ENCODE measurements at regions not wholly inside any gene's neighbourhood (a gene's known extent, or its start where the extent isn't known, plus 50 kb on each side); places are given as distances from the start of the nearest gene placed in this dataset.
"Not testable (repeated sequence)": the region's sequence is repeated elsewhere in the genome, so short reads cannot be mapped to it uniquely, and the experiment has no call there.

GRCh38 chr7:106436933-106437332, 152.2 kb upstream of the NAMPT start:
- H3K27me3 ChIP-seq (ENCODE audit: low read depth, low read length); H3K27ac ChIP-seq (ENCODE audit: low read length); H3K4me1 ChIP-seq (ENCODE audit: control insufficient read depth in 1 of 2, insufficient read depth in 2 of 2, low read length in 2 of 2); H3K9me3 ChIP-seq (ENCODE audit: control insufficient read depth in 1 of 2, low read length in 2 of 2); H3K4me3 ChIP-seq (ENCODE audit: low read depth in 1 of 2, low read length in 2 of 2); H3K36me3 ChIP-seq (ENCODE audit: control insufficient read depth in 1 of 2, insufficient read depth in 2 of 2, low read length in 2 of 2): not testable (repeated sequence)

GRCh38 chr7:106433377-106433776, 148.6 kb upstream of the NAMPT start:
- H3K4me1 ChIP-seq (ENCODE audit: control insufficient read depth in 1 of 2, insufficient read depth in 2 of 2, low read length in 2 of 2), result no peaks in the 10 kb centered on the region
- H3K27me3 ChIP-seq (ENCODE audit: low read depth, low read length), result no peaks in the 10 kb centered on the region
- H3K27ac ChIP-seq (ENCODE audit: low read length), result no peak overlapping the region
- no peak overlapping the region for H3K4me3 ChIP-seq (ENCODE audit: low read depth in 1 of 2, low read length in 2 of 2)
- no peaks in the 10 kb centered on the region for H3K36me3 ChIP-seq (ENCODE audit: control insufficient read depth in 1 of 2, insufficient read depth in 2 of 2, low read length in 2 of 2)
- H3K9me3 ChIP-seq (ENCODE audit: control insufficient read depth in 1 of 2, low read length in 2 of 2), result no peaks in the 10 kb centered on the region

DNA sequence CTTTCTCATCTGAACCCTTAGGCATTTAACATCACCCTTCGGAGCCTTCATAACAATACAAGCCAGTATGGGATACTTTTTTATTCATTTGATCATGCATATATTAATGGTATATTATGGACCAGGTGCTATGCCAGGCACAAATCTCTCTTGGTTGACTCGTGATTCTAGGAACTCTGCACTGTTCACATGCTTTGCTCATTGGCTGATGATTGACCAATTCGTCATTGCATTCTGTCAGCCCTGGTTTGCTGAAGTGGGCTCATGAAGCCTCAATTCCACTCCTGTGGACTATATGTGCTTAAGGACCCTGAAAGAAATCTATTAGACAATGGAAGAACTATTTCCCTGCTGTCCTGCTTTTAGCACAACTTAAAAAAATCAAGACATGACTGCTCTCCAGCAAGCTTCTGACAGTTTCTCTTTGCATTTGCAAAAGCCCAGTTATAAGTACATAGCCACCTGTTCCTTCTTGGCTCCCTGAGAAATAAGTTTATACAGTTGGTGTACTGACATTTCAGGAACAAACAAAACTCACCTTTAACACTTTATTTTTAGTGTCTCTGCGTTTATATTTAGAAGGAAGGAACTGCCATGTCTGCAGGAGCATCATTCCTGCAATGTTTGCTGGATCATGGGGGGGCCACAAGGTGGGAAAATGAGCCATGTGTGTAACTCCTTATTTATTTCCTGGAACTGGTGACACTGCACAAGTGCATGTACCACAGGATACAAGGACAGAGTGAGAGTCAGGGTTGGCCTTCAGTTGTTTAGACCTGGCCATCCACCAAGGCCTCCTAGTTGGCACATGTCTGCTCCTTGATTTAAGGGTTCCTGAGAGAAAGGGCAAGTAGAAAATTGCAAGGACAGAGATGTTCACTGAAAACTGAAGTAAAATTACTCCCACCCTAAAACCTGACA, 146.0 kb upstream of the NAMPT start:
- Histone ChIP-seq H3K27ac (ENCODE audit: low read length) (no peak overlapping the region), H3K4me1 (ENCODE audit: control insufficient read depth in 1 of 2, insufficient read depth in 2 of 2, low read length in 2 of 2) (no peaks in the 10 kb centered on the region), H3K36me3 (ENCODE audit: control insufficient read depth in 1 of 2, insufficient read depth in 2 of 2, low read length in 2 of 2) (no peaks in the 10 kb centered on the region), H3K27me3 (ENCODE audit: low read depth, low read length) (no peaks in the 10 kb centered on the region), H3K4me3 (ENCODE audit: low read depth in 1 of 2, low read length in 2 of 2) (no peak overlapping the region), H3K9me3 (ENCODE audit: control insufficient read depth in 1 of 2, low read length in 2 of 2) (no peaks in the 10 kb centered on the region)

GRCh38 chr7:106430103-106430502, 145.3 kb upstream of the NAMPT start:
- no peaks in the 10 kb centered on the region for H3K36me3 ChIP-seq (ENCODE audit: control insufficient read depth in 1 of 2, insufficient read depth in 2 of 2, low read length in 2 of 2)
- peaks cover 4 to 6% of the 10 kb centered on the region in 2 donors for H3K4me1 ChIP-seq (ENCODE audit: control insufficient read depth in 1 of 2, insufficient read depth in 2 of 2, low read length in 2 of 2)
- no peak overlapping the region for H3K27ac ChIP-seq (ENCODE audit: low read length)
- H3K4me3 ChIP-seq (ENCODE audit: low read depth in 1 of 2, low read length in 2 of 2), result no peak overlapping the region
- no peaks in the 10 kb centered on the region for H3K9me3 ChIP-seq (ENCODE audit: control insufficient read depth in 1 of 2, low read length in 2 of 2)
- no peaks in the 10 kb centered on the region for H3K27me3 ChIP-seq (ENCODE audit: low read depth, low read length)

DNA sequence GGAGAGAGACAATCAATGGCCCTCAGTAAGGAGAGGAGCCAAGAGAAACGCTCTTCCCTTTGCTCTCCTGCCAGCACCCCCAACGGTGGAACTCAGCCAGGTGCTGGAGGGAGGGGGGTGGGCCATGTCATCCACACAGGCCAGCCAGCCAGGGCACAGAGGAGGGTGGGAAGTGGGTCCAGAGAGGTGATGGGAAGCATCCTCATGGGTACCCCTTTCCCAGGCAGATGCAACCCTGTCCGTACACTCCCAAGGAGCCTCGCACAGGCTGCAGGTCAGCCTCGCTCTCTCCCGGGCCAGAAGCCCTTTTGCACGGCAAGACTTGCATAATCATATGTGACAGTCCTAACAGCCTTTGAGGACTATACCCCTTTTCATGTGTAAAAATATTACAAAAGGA, 142.0 kb upstream of the NAMPT start:
- Histone ChIP-seq H3K4me3 (ENCODE audit: low read depth in 1 of 2, low read length in 2 of 2) (no peak overlapping the region), H3K36me3 (ENCODE audit: control insufficient read depth in 1 of 2, insufficient read depth in 2 of 2, low read length in 2 of 2) (no peaks in the 10 kb centered on the region), H3K27me3 (ENCODE audit: low read depth, low read length) (no peaks in the 10 kb centered on the region), H3K9me3 (ENCODE audit: control insufficient read depth in 1 of 2, low read length in 2 of 2) (no peaks in the 10 kb centered on the region), H3K4me1 (ENCODE audit: control insufficient read depth in 1 of 2, insufficient read depth in 2 of 2, low read length in 2 of 2) (peaks cover 4 to 20% of the 10 kb centered on the region in 2 donors), H3K27ac (ENCODE audit: low read length) (no peak overlapping the region)

DNA sequence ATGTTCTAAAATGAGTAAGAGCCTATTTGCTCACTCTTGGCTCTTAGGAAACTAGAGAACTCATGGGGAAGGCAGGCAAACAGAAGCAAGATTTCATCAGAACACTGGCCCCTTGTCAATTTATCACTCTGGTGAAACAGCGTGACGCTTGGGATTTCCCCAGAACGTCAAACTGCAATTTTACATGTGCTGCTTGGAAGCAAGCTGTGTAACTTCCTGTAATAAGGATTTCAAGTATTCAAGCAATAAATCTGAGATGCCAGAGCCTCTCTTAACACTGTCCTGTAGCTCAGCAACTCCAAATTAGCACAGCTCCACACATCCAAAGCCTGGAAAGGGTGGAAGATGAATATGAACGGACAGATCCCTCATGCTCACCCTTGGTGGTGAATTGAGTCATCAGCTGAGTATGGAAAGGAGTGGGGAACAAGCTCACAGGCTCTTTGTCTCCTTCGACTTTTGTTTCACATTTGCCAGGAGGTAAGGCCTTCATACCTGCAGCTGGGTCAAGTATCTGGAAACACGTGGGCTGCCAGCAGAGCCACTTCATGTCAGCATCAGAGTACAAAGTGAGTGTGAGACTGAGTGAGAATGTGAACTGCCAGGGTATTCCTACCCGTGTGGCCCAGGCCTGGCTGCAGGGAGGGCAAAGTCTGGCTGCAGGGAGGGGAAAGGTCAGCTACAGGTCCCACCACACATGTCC, 140.4 kb upstream of the NAMPT start:
- Histone ChIP-seq H3K4me3 (ENCODE audit: low read depth in 1 of 2, low read length in 2 of 2) (peak overlapping the region; percentile 2 to 27), H3K9me3 (ENCODE audit: control insufficient read depth in 1 of 2, low read length in 2 of 2) (no peaks in the 10 kb centered on the region), H3K27me3 (ENCODE audit: low read depth, low read length) (no peaks in the 10 kb centered on the region), H3K4me1 (ENCODE audit: control insufficient read depth in 1 of 2, insufficient read depth in 2 of 2, low read length in 2 of 2) (peaks cover 4 to 29% of the 10 kb centered on the region in 2 donors), H3K36me3 (ENCODE audit: control insufficient read depth in 1 of 2, insufficient read depth in 2 of 2, low read length in 2 of 2) (no peaks in the 10 kb centered on the region), H3K27ac (ENCODE audit: low read length) (peak overlapping the region; percentile 87)

- Histone ChIP-seq H3K27ac (ENCODE audit: low read length) (peak overlapping the region; percentile 87), H3K9me3 (ENCODE audit: control insufficient read depth in 1 of 2, low read length in 2 of 2) (no peaks in the 10 kb centered on the region), H3K36me3 (ENCODE audit: control insufficient read depth in 1 of 2, insufficient read depth in 2 of 2, low read length in 2 of 2) (no peaks in the 10 kb centered on the region), H3K4me3 (ENCODE audit: low read depth in 1 of 2, low read length in 2 of 2) (no peak overlapping the region), H3K4me1 (ENCODE audit: control insufficient read depth in 1 of 2, insufficient read depth in 2 of 2, low read length in 2 of 2) (peaks cover 4 to 29% of the 10 kb centered on the region in 2 donors), H3K27me3 (ENCODE audit: low read depth, low read length) (no peaks in the 10 kb centered on the region)
These were observed 139.8 kb upstream of the NAMPT start for GRCh38 chr7:106424476-106425016.

DNA sequence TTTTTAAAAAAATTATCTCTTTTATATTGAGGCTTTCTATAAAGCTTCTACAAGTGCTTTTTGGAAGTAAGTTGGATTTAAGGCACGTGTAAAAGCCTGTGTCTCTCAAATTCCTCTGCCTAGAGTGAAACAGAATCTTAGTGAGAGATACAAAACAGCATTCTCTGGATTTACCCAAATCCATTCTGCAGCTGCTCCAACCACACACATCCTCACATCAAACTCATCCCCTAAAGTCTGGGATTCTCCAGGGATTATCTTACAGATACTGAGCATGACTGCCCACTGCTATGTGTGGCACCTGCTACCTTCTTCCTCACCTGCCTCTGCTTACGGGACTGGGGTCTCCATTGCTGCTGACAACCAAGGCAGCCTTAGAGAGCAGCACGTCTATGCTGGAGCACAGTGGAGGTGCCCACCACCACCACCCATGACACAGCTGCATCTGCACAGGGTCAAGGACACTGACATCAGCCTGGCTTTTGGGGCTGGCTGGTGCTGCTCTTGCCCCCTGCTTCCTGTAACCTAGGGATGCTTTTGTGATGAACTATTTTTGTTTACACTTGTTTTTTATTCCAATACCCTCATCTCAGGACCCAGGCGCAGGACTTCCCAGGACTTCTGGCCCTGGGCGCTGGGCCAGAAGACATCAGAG, 139.2 kb upstream of the NAMPT start:
- H3K27me3 ChIP-seq (ENCODE audit: low read depth, low read length), result no peaks in the 10 kb centered on the region
- peaks cover 4 to 31% of the 10 kb centered on the region in 2 donors for H3K4me1 ChIP-seq (ENCODE audit: control insufficient read depth in 1 of 2, insufficient read depth in 2 of 2, low read length in 2 of 2)
- H3K4me3 ChIP-seq (ENCODE audit: low read depth in 1 of 2, low read length in 2 of 2), result no peak overlapping the region
- no peaks in the 10 kb centered on the region for H3K36me3 ChIP-seq (ENCODE audit: control insufficient read depth in 1 of 2, insufficient read depth in 2 of 2, low read length in 2 of 2)
- H3K9me3 ChIP-seq (ENCODE audit: control insufficient read depth in 1 of 2, low read length in 2 of 2), result no peaks in the 10 kb centered on the region
- peak overlapping the region; percentile 87 for H3K27ac ChIP-seq (ENCODE audit: low read length)

DNA sequence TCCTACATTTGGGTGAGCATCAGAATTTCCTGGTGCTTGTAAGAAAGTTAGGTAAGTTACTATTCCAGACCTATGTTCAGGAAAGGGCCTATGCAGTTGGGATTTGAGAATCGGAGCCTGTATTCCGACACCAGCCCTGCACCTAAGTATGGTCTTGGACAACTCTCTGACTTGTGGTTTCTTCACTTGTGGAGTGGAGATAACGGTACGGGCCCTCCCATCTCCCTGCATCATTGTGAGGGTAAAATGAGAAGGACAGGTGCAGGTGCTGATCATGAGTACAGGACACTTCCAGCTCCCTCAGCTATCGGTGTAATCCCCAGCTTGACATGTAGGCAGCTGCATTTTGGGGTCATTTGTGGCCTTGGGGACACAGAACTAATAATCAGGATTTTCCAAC, 138.3 kb upstream of the NAMPT start:
- H3K27ac ChIP-seq (ENCODE audit: low read length), result no peak overlapping the region
- H3K27me3 ChIP-seq (ENCODE audit: low read depth, low read length), result no peaks in the 10 kb centered on the region
- H3K9me3 ChIP-seq (ENCODE audit: control insufficient read depth in 1 of 2, low read length in 2 of 2), result no peaks in the 10 kb centered on the region
- peaks cover 4 to 36% of the 10 kb centered on the region in 2 donors for H3K4me1 ChIP-seq (ENCODE audit: control insufficient read depth in 1 of 2, insufficient read depth in 2 of 2, low read length in 2 of 2)
- H3K4me3 ChIP-seq (ENCODE audit: low read depth in 1 of 2, low read length in 2 of 2), result no peak overlapping the region
- no peaks in the 10 kb centered on the region for H3K36me3 ChIP-seq (ENCODE audit: control insufficient read depth in 1 of 2, insufficient read depth in 2 of 2, low read length in 2 of 2)

- Histone ChIP-seq H3K27ac (ENCODE audit: low read length) (peak overlapping the region; percentile 93), H3K27me3 (ENCODE audit: low read depth, low read length) (no peaks in the 10 kb centered on the region), H3K4me1 (ENCODE audit: control insufficient read depth in 1 of 2, insufficient read depth in 2 of 2, low read length in 2 of 2) (peaks cover 4 to 36% of the 10 kb centered on the region in 2 donors), H3K9me3 (ENCODE audit: control insufficient read depth in 1 of 2, low read length in 2 of 2) (no peaks in the 10 kb centered on the region), H3K36me3 (ENCODE audit: control insufficient read depth in 1 of 2, insufficient read depth in 2 of 2, low read length in 2 of 2) (no peaks in the 10 kb centered on the region), H3K4me3 (ENCODE audit: low read depth in 1 of 2, low read length in 2 of 2) (no peak overlapping the region)
These were observed 136.5 kb upstream of the NAMPT start for GRCh38 chr7:106421181-106421762.

DNA sequence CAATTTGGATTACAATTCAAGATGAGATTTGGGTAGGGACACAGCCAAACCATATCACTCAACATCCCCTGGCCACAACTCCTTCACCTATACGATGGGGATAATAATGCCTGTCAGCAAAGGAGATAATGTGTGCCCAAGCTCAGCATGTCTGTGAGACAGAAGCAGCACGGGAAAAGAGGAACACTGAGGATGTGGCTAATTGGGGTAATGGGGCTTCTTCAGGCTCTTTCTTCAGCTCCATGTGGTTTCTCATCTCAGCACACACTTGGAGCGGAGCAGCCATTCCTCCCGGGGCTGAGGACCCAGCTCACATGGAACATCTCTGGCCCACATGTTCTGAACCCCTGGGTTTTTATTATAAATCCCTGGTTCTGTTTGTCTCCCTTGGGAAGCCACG, 136.0 kb upstream of the NAMPT start:
- H3K4me1 ChIP-seq (ENCODE audit: control insufficient read depth in 1 of 2, insufficient read depth in 2 of 2, low read length in 2 of 2), result peaks cover 4 to 35% of the 10 kb centered on the region in 2 donors
- no peak overlapping the region for H3K4me3 ChIP-seq (ENCODE audit: low read depth in 1 of 2, low read length in 2 of 2)
- H3K36me3 ChIP-seq (ENCODE audit: control insufficient read depth in 1 of 2, insufficient read depth in 2 of 2, low read length in 2 of 2), result no peaks in the 10 kb centered on the region
- H3K9me3 ChIP-seq (ENCODE audit: control insufficient read depth in 1 of 2, low read length in 2 of 2), result no peaks in the 10 kb centered on the region
- H3K27me3 ChIP-seq (ENCODE audit: low read depth, low read length), result no peaks in the 10 kb centered on the region
- H3K27ac ChIP-seq (ENCODE audit: low read length), result peak overlapping the region; percentile 93

Measured in muscle layer of duodenum (tissue), 2 donors.